Fibroblast of pulmonary artery (primary cell): ENCODE measurements at regions not wholly inside any gene's neighbourhood (a gene's known extent, or its start where the extent isn't known, plus 50 kb on each side); places are given as distances from the start of the nearest gene placed in this dataset.
"Not testable (repeated sequence)": the region's sequence is repeated elsewhere in the genome, so short reads cannot be mapped to it uniquely, and the experiment has no call there.

Experiments used
- DNase-seq: peaks from one replicate; pipeline ENCODE4 v3.0.0-alpha.2; 2010; ENCODE audit warnings: low read depth
- H3K4me3 ChIP-seq: replicated peaks from 2 replicates; pipeline ENCODE4 v1.5.1; 2011; ENCODE audit warnings: low read depth, mild to moderate bottlenecking, control low read depth, low read length, moderate library complexity
- CTCF ChIP-seq: IDR thresholded peaks from 2 replicates; pipeline ENCODE4 v1.5.1; 2011; ENCODE audit warnings: mild to moderate bottlenecking, control low read depth, low read length, inconsistent platforms; ENCODE audit errors: missing control alignments

- H3K4me3 ChIP-seq, result no peak overlapping the region
- no peak for TF ChIP-seq CTCF
Measured at GRCh38 chr2:107742460-107743027, 84.1 kb upstream of the RGPD4 start.

GRCh38 chr2:107743274-107743673, 83.4 kb upstream of the RGPD4 start:
- TF ChIP-seq CTCF, result no peak
- DNase-seq, result no peak
- H3K4me3 ChIP-seq, result no peak overlapping the region

More at GRCh38 chr2:107742460-107743027, 84.1 kb upstream of the RGPD4 start:
- DNase-seq, result no peak

- no peak overlapping the region for H3K4me3 ChIP-seq
- TF ChIP-seq CTCF, result no peak
- DNase-seq, result no peak
Measured at GRCh38 chr2:107745100-107745499, 81.6 kb upstream of the RGPD4 start.

- not testable (repeated sequence) for DNase-seq, H3K4me3 ChIP-seq
Measured at GRCh38 chr2:107746552-107747198, 80.0 kb upstream of the RGPD4 start.

GRCh38 chr2:107747199-107747963, 79.3 kb upstream of the RGPD4 start:
- H3K4me3 ChIP-seq, DNase-seq: not testable (repeated sequence)

GRCh38 chr2:107747964-107748583, 78.6 kb upstream of the RGPD4 start:
- TF ChIP-seq CTCF, result no peak
- H3K4me3 ChIP-seq, result no peak overlapping the region
- DNase-seq, result no peak

- H3K4me3 ChIP-seq, result no peak overlapping the region
- no peak for TF ChIP-seq CTCF
- DNase-seq, result no peak
Measured at GRCh38 chr2:107751936-107752335, 74.8 kb upstream of the RGPD4 start.

GRCh38 chr2:107753806-107754205, 72.9 kb upstream of the RGPD4 start:
- not testable (repeated sequence) for DNase-seq

More at GRCh38 chr2:107753806-107754205, 72.9 kb upstream of the RGPD4 start:
- not testable (repeated sequence) for H3K4me3 ChIP-seq
